NCI-H2196 treated with DMSO at 0.1 percent for 48 hours (cell line): ENCODE measurements at regions not wholly inside any gene's neighbourhood (a gene's known extent, or its start where the extent isn't known, plus 50 kb on each side); places are given as distances from the start of the nearest gene placed in this dataset.

ENCODE experiments used
- DNase-seq: peaks from one replicate; lab custom pipeline; 2025; ENCODE audit not compliant: unreplicated experiment; lab: John Stamatoyannopoulos, UW

DNA sequence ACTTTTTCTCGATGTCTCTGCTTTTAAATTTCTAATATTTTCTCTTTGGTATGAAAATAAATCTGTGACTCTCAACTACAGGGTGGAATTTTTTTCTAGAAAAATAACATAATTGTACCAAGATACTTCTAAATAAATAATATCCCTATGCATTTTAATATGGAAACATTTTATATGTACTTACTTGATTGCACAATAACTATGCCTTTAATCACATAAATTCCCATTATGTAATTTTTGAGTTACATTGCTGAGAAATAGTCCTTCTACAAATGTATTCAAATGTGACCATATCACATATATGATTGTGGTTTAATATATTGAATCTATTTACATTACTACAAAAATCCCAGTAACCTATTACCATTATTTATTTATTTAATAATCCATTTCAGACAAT, 1543.3 kb upstream of the PABPC4L start:
- DNase-seq = no peak

DNA sequence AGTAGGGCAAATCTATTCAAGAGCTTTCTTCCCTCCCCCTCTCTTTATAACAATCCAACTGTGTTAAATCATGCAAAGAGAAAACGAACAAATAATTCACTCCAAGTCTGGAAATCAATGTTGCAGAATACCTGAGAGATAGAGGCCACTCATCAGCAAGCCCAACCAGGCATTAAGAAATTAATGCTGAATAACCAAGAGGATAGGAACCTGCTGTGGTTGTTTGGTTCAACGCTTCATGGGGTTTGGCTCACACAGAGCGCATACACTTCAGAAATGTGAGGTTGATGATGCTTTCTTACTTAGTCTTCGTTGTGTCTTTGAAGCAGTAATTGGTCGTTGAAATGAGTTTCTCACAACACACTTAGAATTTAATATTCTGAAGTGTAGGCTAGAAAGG, 1540.0 kb upstream of the PABPC4L start:
- no peak for DNase-seq

DNA sequence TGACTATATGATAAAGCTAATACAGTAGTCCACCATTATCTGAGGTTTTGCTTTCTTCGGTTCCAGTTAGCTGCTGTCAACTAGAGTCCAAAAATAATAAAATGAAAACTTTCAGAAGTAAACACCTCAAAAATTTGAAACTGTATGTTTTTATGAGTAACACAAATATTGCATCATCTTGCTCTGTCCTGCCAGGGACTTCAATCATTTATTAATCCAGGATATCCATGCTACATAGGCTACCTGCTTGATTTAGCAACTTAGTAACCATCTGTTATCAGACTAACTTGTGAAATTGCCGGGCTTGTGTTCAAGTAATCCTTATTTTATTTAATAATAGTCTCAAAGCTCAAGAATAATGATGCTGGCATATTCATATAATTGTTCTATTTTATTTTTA, 1537.8 kb upstream of the PABPC4L start:
- DNase-seq = no peak

DNA sequence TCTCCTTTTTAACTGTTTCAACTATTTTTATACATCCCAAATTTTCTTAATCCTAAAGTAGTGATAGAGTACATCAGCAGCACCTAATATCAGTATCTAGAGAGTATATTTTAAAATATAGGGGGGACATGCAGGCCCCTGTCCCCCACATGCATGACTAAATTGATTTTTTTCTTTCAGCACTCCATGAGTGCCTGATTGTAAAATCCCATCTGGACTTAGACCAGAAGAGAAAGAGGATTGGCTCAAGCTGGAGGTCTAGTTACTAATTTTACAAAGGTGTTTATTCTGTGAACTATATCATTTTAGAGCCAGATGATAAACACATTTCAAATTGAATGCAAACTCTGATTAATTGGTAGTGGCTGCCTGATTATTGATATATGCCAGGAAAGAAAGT, 1533.9 kb upstream of the PABPC4L start:
- DNase-seq = no peak

DNA sequence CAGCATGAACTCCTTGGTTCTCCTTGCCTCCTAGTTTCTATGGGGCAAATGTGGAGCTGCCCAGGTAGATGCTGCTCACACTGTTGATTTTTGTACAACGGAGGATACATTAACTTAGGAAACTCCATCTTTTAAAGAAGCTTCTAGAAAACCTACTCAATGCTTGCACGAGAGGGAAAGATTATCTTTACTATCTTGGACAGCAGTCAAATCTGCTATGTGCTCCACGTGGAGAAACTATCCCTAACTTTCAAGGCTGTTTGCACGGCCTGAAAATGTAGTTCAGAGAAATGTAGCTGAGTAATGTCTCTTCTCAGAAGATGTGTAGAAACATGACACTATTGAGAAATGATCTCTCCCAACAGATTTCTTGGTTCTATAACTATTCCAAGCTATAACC, 1530.9 kb upstream of the PABPC4L start:
- no peak for DNase-seq

DNA sequence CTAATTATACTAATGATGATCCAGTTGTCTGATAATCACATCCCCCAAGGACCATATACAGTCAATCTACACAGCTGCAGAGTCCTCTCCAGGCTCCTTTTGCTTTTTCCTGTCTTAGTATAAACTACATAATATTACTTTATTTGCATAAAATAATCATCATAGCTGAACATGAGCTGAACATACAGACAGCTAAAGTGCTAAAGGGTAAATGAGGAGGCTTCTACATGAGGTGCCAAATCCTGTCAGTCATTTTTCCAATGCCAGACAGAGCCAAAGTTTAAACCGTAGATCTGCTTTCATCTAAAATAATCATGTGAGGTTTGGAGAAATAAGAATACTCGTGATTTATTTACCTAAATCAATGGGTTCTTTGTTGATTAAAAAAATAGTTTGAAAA, 1530.1 kb upstream of the PABPC4L start:
- no peak for DNase-seq

DNA sequence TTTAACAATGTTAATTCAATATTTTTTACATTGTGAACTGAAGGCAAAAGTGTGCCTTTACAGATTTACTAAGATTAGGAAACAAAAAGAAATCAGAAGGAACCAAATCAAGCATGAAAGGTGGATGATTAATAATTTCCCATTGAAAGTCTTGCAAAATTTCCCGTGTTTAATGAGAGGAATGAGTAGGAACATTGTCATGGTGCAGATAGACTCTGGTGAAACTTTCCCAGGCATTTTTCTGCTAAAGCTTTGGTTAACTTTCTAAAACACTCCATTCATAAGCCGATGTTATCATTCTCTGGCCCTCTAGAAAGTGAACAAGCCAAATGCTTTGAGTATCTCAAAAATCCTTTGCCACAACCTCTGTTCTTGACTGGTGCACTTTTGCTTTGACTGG, 1522.8 kb upstream of the PABPC4L start:
- no peak for DNase-seq

DNA sequence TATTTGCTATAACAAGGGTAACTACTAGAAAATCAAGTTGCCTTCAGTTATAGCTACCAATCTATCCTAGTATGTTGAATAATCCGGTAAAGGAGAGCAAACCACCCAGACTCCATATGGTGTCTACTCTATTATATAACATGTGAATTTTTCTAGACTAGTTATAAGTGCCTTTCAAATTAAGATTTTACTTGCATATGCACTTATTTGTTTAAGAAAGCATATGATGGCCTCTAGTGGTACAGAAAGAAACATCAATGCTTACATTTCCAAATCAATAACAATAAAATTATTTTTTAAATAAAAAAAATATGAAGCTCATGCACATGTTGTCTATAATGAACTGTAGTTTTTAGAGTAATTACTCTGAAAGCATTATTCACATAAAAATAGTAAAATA, 1516.4 kb upstream of the PABPC4L start:
- DNase-seq = no peak

DNA sequence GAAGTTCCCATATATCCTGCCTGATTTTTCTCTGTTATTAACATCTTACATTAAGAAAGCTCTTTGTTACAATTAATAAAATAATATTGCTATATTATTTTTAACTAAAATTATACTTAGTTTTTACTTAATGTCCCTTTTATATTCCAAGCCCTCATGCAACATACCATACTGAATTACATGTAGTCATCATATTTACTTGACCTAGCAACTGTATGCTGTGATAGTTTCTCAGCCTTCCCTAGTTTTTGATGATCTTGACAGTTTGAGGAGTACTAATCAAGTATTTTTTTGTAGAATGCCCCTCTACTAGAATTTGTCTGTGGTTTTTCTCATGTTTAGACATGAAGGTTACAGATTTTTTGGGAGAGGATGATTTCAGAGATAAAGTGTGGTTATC, 1503.8 kb upstream of the PABPC4L start:
- no peak for DNase-seq

DNA sequence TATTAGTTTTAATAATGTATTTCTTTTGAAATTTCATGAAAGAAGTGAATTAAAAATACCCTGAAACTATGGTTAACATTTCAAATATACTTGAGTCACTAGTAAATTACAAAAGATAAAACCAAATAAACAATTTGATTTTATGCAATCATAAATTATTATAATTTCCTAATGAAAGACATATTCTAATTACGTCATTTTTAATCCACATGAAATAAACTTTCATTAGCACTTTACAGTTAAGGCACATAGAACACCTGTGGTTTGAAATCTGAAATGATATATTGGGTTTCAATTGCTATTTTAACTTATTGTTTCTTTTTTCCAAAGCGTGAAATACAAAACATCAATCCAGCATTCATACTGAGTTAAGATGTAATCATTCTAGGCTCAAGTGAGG, 1492.5 kb upstream of the PABPC4L start:
- DNase-seq = no peak

DNA sequence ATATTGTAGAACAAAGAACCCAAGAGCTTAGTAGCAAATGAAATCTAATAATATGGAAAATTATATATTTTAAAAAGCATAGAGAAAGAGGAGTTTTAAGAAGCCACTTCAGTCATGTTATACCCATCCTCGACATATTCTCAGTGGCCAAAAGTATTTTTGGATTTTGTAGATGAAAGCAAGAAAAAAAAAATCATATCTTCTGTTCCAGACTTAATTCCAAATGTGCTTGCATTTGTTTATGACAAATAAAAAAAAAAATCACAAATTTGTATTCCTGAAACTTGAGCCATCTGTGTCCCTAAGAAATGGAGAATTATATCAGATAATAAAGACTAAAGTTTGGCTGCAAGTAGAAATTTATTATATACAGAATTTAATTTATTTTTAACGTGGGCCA, 1482.4 kb upstream of the PABPC4L start:
- no peak for DNase-seq

DNA sequence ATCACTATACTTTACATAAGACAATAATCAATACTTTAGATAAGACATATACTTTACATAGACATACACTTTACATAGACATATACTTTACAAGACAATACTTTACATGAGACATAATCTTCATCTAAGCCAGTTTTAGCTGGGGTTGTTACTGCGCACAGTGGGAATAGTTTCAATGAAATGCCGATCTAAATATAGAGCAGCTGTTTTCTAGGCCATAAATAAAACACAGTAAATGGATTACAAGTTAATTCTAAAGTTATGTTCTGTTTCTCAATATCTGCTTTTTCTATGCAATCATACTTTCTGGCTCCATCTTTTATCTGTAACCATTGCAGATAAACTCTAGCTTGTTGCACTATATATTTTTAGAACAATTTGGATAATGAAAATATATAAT, 1470.6 kb upstream of the PABPC4L start:
- DNase-seq = no peak

DNA sequence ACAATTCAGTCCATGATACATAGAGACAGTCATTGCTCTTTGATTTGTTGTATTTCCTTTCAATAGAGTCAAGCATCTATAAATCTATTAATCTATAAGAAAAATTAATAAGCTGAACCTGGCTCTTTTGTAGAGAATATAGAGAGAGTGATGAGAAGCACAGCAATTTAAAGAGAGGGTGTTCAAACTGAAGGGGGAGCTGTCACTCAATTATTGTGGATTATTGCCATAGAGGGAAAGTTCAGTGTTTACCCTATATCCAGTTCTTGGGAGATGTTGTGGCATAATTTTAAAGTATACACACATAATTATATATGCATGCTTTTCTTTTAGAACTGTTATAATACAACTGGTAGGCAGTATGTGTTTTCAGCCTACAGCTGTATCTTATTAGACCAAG, 1469.0 kb upstream of the PABPC4L start:
- DNase-seq = no peak
